HUES6 (cell line): ENCODE measurements at regions not wholly inside any gene's neighbourhood (a gene's known extent, or its start where the extent isn't known, plus 50 kb on each side); places are given as distances from the start of the nearest gene placed in this dataset.

Experiments
- H3K27ac ChIP-seq: 2 replicates; pipeline ENCODE4 v1.7.0; 2013; ENCODE audit warnings: low read depth, mild to moderate bottlenecking, low read length, inconsistent platforms
- H3K27me3 ChIP-seq: 2 replicates; pipeline ENCODE4 v1.6.1; 2013; ENCODE audit warnings: low read length; ENCODE audit not compliant: control insufficient read depth, insufficient read depth
- H3K36me3 ChIP-seq: 2 replicates; pipeline ENCODE4 v1.6.1; 2013; ENCODE audit warnings: low read length; ENCODE audit not compliant: control insufficient read depth, insufficient read depth
- H3K4me1 ChIP-seq: 2 replicates; pipeline ENCODE4 v1.6.1; 2013; ENCODE audit warnings: low read length; ENCODE audit not compliant: control insufficient read depth, insufficient read depth
- H3K4me3 ChIP-seq: 2 replicates; pipeline ENCODE4 v1.5.1; 2013; ENCODE audit warnings: low read depth, low read length
- H3K9ac ChIP-seq: one replicate; pipeline ENCODE4 v1.6.1; 2013; ENCODE audit warnings: mild to moderate bottlenecking, low read length
- H3K9me3 ChIP-seq: 2 replicates; pipeline ENCODE4 v1.6.1; 2013; ENCODE audit warnings: low read depth, low read length; ENCODE audit not compliant: control insufficient read depth, insufficient read depth

DNA sequence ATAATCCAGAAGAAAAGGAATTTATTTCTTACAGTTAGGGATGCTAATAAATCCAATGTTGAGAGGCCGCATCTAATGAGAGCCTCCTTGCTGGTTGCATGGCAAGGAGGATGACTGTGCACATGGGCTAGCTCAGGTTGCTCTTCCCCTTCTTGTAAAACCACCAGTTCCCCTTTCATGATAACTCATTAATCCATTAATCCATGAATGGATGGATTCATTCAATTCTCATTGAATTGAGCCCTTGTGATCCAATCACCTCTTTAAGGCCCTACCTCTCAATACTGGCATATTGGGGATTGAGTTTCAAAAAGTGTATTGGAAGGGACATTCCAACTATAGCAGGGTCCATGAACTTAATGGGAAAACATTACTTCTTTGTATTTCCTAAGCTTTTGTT is 149.5 kb downstream of the BMP2 start:
- Histone ChIP-seq H3K36me3 (no peaks in the 10 kb centered on the region), H3K4me3 (no peak overlapping the region), H3K4me1 (peaks cover 10% of the 10 kb centered on the region), H3K27ac (no peak overlapping the region), H3K9ac (no peak overlapping the region), H3K27me3 (no peaks in the 10 kb centered on the region), H3K9me3 (no peaks in the 10 kb centered on the region)

GRCh38 chr20:6919792-6920468 is 152.4 kb downstream of the BMP2 start:
- H3K27me3 ChIP-seq = no peaks in the 10 kb centered on the region
- no peak overlapping the region for H3K4me3 ChIP-seq
- H3K36me3 ChIP-seq = no peaks in the 10 kb centered on the region
- H3K27ac ChIP-seq = no peak overlapping the region
- no peak overlapping the region for H3K9ac ChIP-seq
- no peaks in the 10 kb centered on the region for H3K9me3 ChIP-seq
- peaks cover 7% of the 10 kb centered on the region for H3K4me1 ChIP-seq

DNA sequence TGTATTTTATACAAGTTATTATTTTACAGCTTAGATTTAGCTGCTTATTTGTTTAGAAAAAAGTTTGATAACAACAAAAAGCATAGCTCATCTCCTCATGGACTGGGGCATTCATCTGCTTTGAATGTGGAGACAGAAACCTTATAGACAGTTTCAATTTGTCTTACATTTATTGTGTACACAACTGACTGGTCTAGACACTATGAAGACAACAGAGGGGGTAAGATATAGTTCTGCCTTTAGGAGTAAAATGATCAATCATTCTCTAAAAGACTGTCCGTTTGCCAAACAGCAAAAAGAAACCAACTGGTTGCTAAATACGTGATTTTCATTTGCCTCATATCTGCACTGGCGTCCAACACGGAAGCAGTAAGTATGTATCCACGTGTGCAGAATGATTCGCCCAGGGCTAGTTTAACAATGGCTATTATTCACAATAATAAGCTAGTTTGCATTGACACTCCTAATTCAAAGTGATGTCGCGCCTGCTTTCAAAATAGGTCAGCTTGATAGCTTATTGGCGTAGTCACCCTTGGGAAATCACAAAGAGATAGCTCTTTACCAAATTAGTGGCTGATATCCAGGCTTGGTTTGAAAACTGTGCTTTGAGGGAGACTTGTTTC is 153.6 kb downstream of the BMP2 start:
- H3K27ac ChIP-seq = no peak overlapping the region
- no peak overlapping the region for H3K9ac ChIP-seq
- H3K4me3 ChIP-seq = no peak overlapping the region
- H3K27me3 ChIP-seq = no peaks in the 10 kb centered on the region
- H3K4me1 ChIP-seq = no peaks in the 10 kb centered on the region
- H3K9me3 ChIP-seq = no peaks in the 10 kb centered on the region
- H3K36me3 ChIP-seq = no peaks in the 10 kb centered on the region

- H3K27me3 ChIP-seq = no peaks in the 10 kb centered on the region
Measured at GRCh38 chr20:6921717-6922386, 154.4 kb downstream of the BMP2 start.

GRCh38 chr20:6924681-6925080 is 157.2 kb downstream of the BMP2 start:
- H3K27me3 ChIP-seq = no peaks in the 10 kb centered on the region
- no peak overlapping the region for H3K9ac ChIP-seq
- no peaks in the 10 kb centered on the region for H3K4me1 ChIP-seq
- H3K9me3 ChIP-seq = no peaks in the 10 kb centered on the region
- no peaks in the 10 kb centered on the region for H3K36me3 ChIP-seq
- H3K4me3 ChIP-seq = no peak overlapping the region
- no peak overlapping the region for H3K27ac ChIP-seq

More at GRCh38 chr20:6921717-6922386, 154.4 kb downstream of the BMP2 start:
- Histone ChIP-seq H3K9me3 (no peaks in the 10 kb centered on the region), H3K4me3 (no peak overlapping the region), H3K27ac (no peak overlapping the region), H3K9ac (no peak overlapping the region), H3K36me3 (no peaks in the 10 kb centered on the region), H3K4me1 (no peaks in the 10 kb centered on the region)

- no peaks in the 10 kb centered on the region for H3K36me3 ChIP-seq
- H3K9ac ChIP-seq = no peak overlapping the region
- no peaks in the 10 kb centered on the region for H3K9me3 ChIP-seq
- no peaks in the 10 kb centered on the region for H3K4me1 ChIP-seq
- no peak overlapping the region for H3K27ac ChIP-seq
- H3K4me3 ChIP-seq = no peak overlapping the region
- H3K27me3 ChIP-seq = no peaks in the 10 kb centered on the region
Measured at GRCh38 chr20:6925744-6926278, 158.3 kb downstream of the BMP2 start.

GRCh38 chr20:6940048-6940447 is 172.6 kb downstream of the BMP2 start:
- no peaks in the 10 kb centered on the region for H3K36me3 ChIP-seq

DNA sequence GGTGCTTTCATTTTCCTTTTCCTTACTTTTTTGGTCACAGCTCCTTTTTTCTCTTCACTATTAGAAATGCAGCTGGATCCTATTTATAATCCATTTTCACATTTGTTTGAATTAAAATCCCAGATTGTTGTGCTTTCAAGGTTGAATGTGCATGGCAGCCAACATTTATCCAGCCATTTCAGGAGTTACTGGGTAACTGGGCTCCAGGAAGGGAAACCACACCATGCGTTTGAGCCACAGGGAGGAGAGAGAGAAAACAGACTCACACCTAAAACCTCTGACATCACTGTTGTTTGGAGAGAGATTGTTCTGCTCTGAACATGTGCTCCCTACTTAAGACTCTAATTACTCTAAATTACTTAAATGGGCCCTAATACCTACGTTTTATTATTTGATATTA is 173.4 kb downstream of the BMP2 start:
- H3K27me3 ChIP-seq = no peaks in the 10 kb centered on the region
- H3K27ac ChIP-seq = no peak overlapping the region
- H3K4me3 ChIP-seq = no peak overlapping the region
- H3K36me3 ChIP-seq = no peaks in the 10 kb centered on the region
- H3K9ac ChIP-seq = no peak overlapping the region
- peaks cover 4% of the 10 kb centered on the region; the same call in 1 of the 2 replicates for H3K9me3 ChIP-seq
- H3K4me1 ChIP-seq = no peaks in the 10 kb centered on the region

More at GRCh38 chr20:6940048-6940447, 172.6 kb downstream of the BMP2 start:
- no peak overlapping the region for H3K9ac ChIP-seq
- H3K9me3 ChIP-seq = peaks cover 4% of the 10 kb centered on the region; the same call in 1 of the 2 replicates
- H3K27ac ChIP-seq = no peak overlapping the region
- H3K27me3 ChIP-seq = no peaks in the 10 kb centered on the region
- H3K4me1 ChIP-seq = no peaks in the 10 kb centered on the region
- no peak overlapping the region for H3K4me3 ChIP-seq

- Histone ChIP-seq H3K4me3 (no peak overlapping the region), H3K36me3 (no peaks in the 10 kb centered on the region), H3K27ac (no peak overlapping the region), H3K9me3 (peaks cover 4% of the 10 kb centered on the region; the same call in 1 of the 2 replicates), H3K4me1 (no peaks in the 10 kb centered on the region), H3K9ac (no peak overlapping the region), H3K27me3 (no peaks in the 10 kb centered on the region)
Measured at GRCh38 chr20:6941571-6941970, 174.1 kb downstream of the BMP2 start.

GRCh38 chr20:6942266-6942665 is 174.8 kb downstream of the BMP2 start:
- no peaks in the 10 kb centered on the region for H3K9me3 ChIP-seq

GRCh38 chr20:6944292-6944691 is 176.8 kb downstream of the BMP2 start:
- Histone ChIP-seq H3K4me1 (no peaks in the 10 kb centered on the region), H3K9ac (no peak overlapping the region), H3K27me3 (no peaks in the 10 kb centered on the region), H3K4me3 (no peak overlapping the region), H3K27ac (no peak overlapping the region), H3K36me3 (no peaks in the 10 kb centered on the region), H3K9me3 (no peaks in the 10 kb centered on the region)

More at GRCh38 chr20:6942266-6942665, 174.8 kb downstream of the BMP2 start:
- Histone ChIP-seq H3K4me1 (no peaks in the 10 kb centered on the region), H3K27me3 (no peaks in the 10 kb centered on the region), H3K36me3 (no peaks in the 10 kb centered on the region), H3K4me3 (no peak overlapping the region), H3K9ac (no peak overlapping the region), H3K27ac (no peak overlapping the region)
